Thyroid gland (tissue), 4 donors: ENCODE measurements at regions not wholly inside any gene's neighbourhood (a gene's known extent, or its start where the extent isn't known, plus 50 kb on each side); places are given as distances from the start of the nearest gene placed in this dataset.

Experiments
- POLR2A ChIP-seq, 2 donors: fragments of 450-650 bp; IDR thresholded peaks; one replicate each; pipeline ENCODE4 v1.6.1; 2017; ENCODE audit warnings: antibody characterized with exemption in 2 of 2, mild to moderate bottlenecking in 2 of 2, moderate library complexity in 1 of 2
- TF ChIP-seq, protein P1 (sequence below), 6 experiments: fragments of 200-600 bp in 3 of 6; fragments of 450-650 bp in 3 of 6; sonication (generic) in 3 of 6; IDR thresholded peaks; one replicate each; pipeline ENCODE4 v1.5.1; 2016 to 2019; ENCODE audit warnings: antibody characterized with exemption in 6 of 6, mild to moderate bottlenecking in 2 of 6, inconsistent platforms in 1 of 6, moderate library complexity in 1 of 6

DNA sequence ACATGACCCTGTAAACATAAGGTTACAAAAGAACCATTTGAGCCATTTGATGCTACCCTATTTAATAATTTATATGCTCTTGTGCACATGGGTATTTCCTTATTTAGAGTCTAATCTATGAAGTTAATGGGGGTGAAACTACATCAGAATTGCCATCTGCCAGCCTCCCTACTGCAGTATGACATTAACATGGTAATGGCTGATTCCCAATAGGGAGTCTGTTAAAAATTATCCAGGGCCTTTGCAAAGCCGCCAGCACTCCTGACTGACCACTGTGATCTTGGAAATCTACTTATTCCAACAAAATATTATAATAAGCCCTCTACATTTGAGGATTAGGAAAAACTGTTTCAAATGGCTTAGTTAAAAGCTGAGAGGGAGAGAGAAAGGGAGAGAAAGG, 153.7 kb downstream of the CLCN4 start:
- TF ChIP-seq, protein P1, sequence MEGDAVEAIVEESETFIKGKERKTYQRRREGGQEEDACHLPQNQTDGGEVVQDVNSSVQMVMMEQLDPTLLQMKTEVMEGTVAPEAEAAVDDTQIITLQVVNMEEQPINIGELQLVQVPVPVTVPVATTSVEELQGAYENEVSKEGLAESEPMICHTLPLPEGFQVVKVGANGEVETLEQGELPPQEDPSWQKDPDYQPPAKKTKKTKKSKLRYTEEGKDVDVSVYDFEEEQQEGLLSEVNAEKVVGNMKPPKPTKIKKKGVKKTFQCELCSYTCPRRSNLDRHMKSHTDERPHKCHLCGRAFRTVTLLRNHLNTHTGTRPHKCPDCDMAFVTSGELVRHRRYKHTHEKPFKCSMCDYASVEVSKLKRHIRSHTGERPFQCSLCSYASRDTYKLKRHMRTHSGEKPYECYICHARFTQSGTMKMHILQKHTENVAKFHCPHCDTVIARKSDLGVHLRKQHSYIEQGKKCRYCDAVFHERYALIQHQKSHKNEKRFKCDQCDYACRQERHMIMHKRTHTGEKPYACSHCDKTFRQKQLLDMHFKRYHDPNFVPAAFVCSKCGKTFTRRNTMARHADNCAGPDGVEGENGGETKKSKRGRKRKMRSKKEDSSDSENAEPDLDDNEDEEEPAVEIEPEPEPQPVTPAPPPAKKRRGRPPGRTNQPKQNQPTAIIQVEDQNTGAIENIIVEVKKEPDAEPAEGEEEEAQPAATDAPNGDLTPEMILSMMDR (IDR thresholded peaks at IDR 0.05) = no peak
- TF ChIP-seq POLR2A (IDR thresholded peaks at IDR 0.05) = no peak
